ENCODE measurements at regions not wholly inside any gene's neighbourhood (a gene's known extent, or its start where the extent isn't known, plus 50 kb on each side); places are given as distances from the start of the nearest gene placed in this dataset.

- no peaks in the 10 kb centered on the region for H3K36me3 ChIP-seq (ENCODE audit: control insufficient read depth in 1 of 2, insufficient read depth in 2 of 2, low read length in 1 of 2)
- DNase-seq, result no peak
- H3K4me1 ChIP-seq (ENCODE audit: control insufficient read depth in 1 of 2, insufficient read depth in 2 of 2, low read length in 2 of 2), result no peaks in the 10 kb centered on the region
- no peak overlapping the region for H3K4me3 ChIP-seq (ENCODE audit: low read length in 2 of 2)
- intact Hi-C loops (cut with DNase I), result no loop called here
- no peak overlapping the region for H3K27ac ChIP-seq (ENCODE audit: low read depth in 1 of 2, low read length in 2 of 2)
- WGBS, 2 donors, result 87 to 95% methylated on average over 3 of the region's 3 CpGs
- H3K9me3 ChIP-seq (ENCODE audit: control insufficient read depth, low read length), result no peaks in the 10 kb centered on the region
- no peak for ATAC-seq (ENCODE audit: low FRiP score)
- no peaks in the 10 kb centered on the region for H3K27me3 ChIP-seq (ENCODE audit: control insufficient read depth in 1 of 2, insufficient read depth in 2 of 2, low read length in 1 of 2)
Observed at GRCh38 chr1:216855810-216856209, 132.6 kb upstream of the ESRRG start.

- H3K27me3 ChIP-seq (ENCODE audit: control insufficient read depth in 1 of 2, insufficient read depth in 2 of 2, low read length in 1 of 2), result no peaks in the 10 kb centered on the region
- ATAC-seq (ENCODE audit: low FRiP score) (no peak), DNase-seq (no peak)
- WGBS, 2 donors, result 76% methylated on average over 6 of the region's 6 CpGs
- no peak overlapping the region for H3K27ac ChIP-seq (ENCODE audit: low read depth in 1 of 2, low read length in 2 of 2)
- intact Hi-C loops (cut with DNase I), result no loop called here
- no peaks in the 10 kb centered on the region for H3K4me1 ChIP-seq (ENCODE audit: control insufficient read depth in 1 of 2, insufficient read depth in 2 of 2, low read length in 2 of 2)
- no peak overlapping the region for H3K4me3 ChIP-seq (ENCODE audit: low read length in 2 of 2)
- no peaks in the 10 kb centered on the region for H3K36me3 ChIP-seq (ENCODE audit: control insufficient read depth in 1 of 2, insufficient read depth in 2 of 2, low read length in 1 of 2)
- no peaks in the 10 kb centered on the region for H3K9me3 ChIP-seq (ENCODE audit: control insufficient read depth, low read length)
Observed at GRCh38 chr1:216854836-216855484, 131.7 kb upstream of the ESRRG start.

- 87 to 88% methylated on average over 2 of the region's 2 CpGs for WGBS, 2 donors
- Histone ChIP-seq H3K27me3 (ENCODE audit: control insufficient read depth in 1 of 2, insufficient read depth in 2 of 2, low read length in 1 of 2) (no peaks in the 10 kb centered on the region), H3K4me3 (ENCODE audit: low read length in 2 of 2) (no peak overlapping the region), H3K36me3 (ENCODE audit: control insufficient read depth in 1 of 2, insufficient read depth in 2 of 2, low read length in 1 of 2) (no peaks in the 10 kb centered on the region), H3K4me1 (ENCODE audit: control insufficient read depth in 1 of 2, insufficient read depth in 2 of 2, low read length in 2 of 2) (no peaks in the 10 kb centered on the region), H3K9me3 (ENCODE audit: control insufficient read depth, low read length) (no peaks in the 10 kb centered on the region), H3K27ac (ENCODE audit: low read depth in 1 of 2, low read length in 2 of 2) (no peak overlapping the region)
- ATAC-seq (ENCODE audit: low FRiP score), result no peak
- DNase-seq, result no peak
- intact Hi-C loops (cut with DNase I), result no loop called here
Observed at GRCh38 chr1:216851073-216851472, 127.8 kb upstream of the ESRRG start.

GRCh38 chr1:216849146-216849545 is 125.9 kb upstream of the ESRRG start:
- Histone ChIP-seq H3K9me3 (ENCODE audit: control insufficient read depth, low read length) (no peaks in the 10 kb centered on the region), H3K36me3 (ENCODE audit: control insufficient read depth in 1 of 2, insufficient read depth in 2 of 2, low read length in 1 of 2) (no peaks in the 10 kb centered on the region), H3K27ac (ENCODE audit: low read depth in 1 of 2, low read length in 2 of 2) (no peak overlapping the region), H3K4me3 (ENCODE audit: low read length in 2 of 2) (no peak overlapping the region), H3K27me3 (ENCODE audit: control insufficient read depth in 1 of 2, insufficient read depth in 2 of 2, low read length in 1 of 2) (peaks cover 0 to 1% of the 10 kb centered on the region in 2 donors), H3K4me1 (ENCODE audit: control insufficient read depth in 1 of 2, insufficient read depth in 2 of 2, low read length in 2 of 2) (no peaks in the 10 kb centered on the region)
- DNase-seq (no peak), ATAC-seq (ENCODE audit: low FRiP score) (no peak)
- intact Hi-C loops (cut with DNase I), result no loop called here
- 47 to 68% methylated on average over 4 of the region's 4 CpGs for WGBS, 2 donors

- ATAC-seq (ENCODE audit: low FRiP score) (no peak), DNase-seq (no peak)
- H3K27me3 ChIP-seq (ENCODE audit: control insufficient read depth in 1 of 2, insufficient read depth in 2 of 2, low read length in 1 of 2), result peaks cover 0 to 1% of the 10 kb centered on the region in 2 donors
- no peaks in the 10 kb centered on the region for H3K4me1 ChIP-seq (ENCODE audit: control insufficient read depth in 1 of 2, insufficient read depth in 2 of 2, low read length in 2 of 2)
- no peaks in the 10 kb centered on the region for H3K9me3 ChIP-seq (ENCODE audit: control insufficient read depth, low read length)
- 78% methylated on average over 6 of the region's 6 CpGs for WGBS, 2 donors
- intact Hi-C loops (cut with DNase I), result no loop called here
- H3K36me3 ChIP-seq (ENCODE audit: control insufficient read depth in 1 of 2, insufficient read depth in 2 of 2, low read length in 1 of 2), result no peaks in the 10 kb centered on the region
- H3K4me3 ChIP-seq (ENCODE audit: low read length in 2 of 2), result no peak overlapping the region
- no peak overlapping the region for H3K27ac ChIP-seq (ENCODE audit: low read depth in 1 of 2, low read length in 2 of 2)
Observed at GRCh38 chr1:216847397-216848036, 124.3 kb upstream of the ESRRG start.

- Histone ChIP-seq H3K9me3 (ENCODE audit: control insufficient read depth, low read length) (no peaks in the 10 kb centered on the region), H3K27ac (ENCODE audit: low read depth in 1 of 2, low read length in 2 of 2) (no peak overlapping the region), H3K36me3 (ENCODE audit: control insufficient read depth in 1 of 2, insufficient read depth in 2 of 2, low read length in 1 of 2) (no peaks in the 10 kb centered on the region), H3K27me3 (ENCODE audit: control insufficient read depth in 1 of 2, insufficient read depth in 2 of 2, low read length in 1 of 2) (peaks cover 0 to 1% of the 10 kb centered on the region in 2 donors), H3K4me1 (ENCODE audit: control insufficient read depth in 1 of 2, insufficient read depth in 2 of 2, low read length in 2 of 2) (no peaks in the 10 kb centered on the region), H3K4me3 (ENCODE audit: low read length in 2 of 2) (no peak overlapping the region)
- no peak for DNase-seq
- ATAC-seq (ENCODE audit: low FRiP score), result no peak
- intact Hi-C loops (cut with DNase I), result no loop called here
- WGBS, 2 donors, result 79 to 85% methylated on average over 4 of the region's 4 CpGs
Observed at GRCh38 chr1:216846339-216846738, 123.1 kb upstream of the ESRRG start.

GRCh38 chr1:216843409-216843808 is 120.2 kb upstream of the ESRRG start:
- no peak for ATAC-seq (ENCODE audit: low FRiP score)

GRCh38 chr1:216841165-216841564 is 117.9 kb upstream of the ESRRG start:
- Histone ChIP-seq H3K36me3 (ENCODE audit: control insufficient read depth in 1 of 2, insufficient read depth in 2 of 2, low read length in 1 of 2) (no peaks in the 10 kb centered on the region), H3K4me1 (ENCODE audit: control insufficient read depth in 1 of 2, insufficient read depth in 2 of 2, low read length in 2 of 2) (no peaks in the 10 kb centered on the region), H3K27me3 (ENCODE audit: control insufficient read depth in 1 of 2, insufficient read depth in 2 of 2, low read length in 1 of 2) (peaks cover 0 to 1% of the 10 kb centered on the region in 2 donors), H3K4me3 (ENCODE audit: low read length in 2 of 2) (no peak overlapping the region), H3K9me3 (ENCODE audit: control insufficient read depth, low read length) (no peaks in the 10 kb centered on the region), H3K27ac (ENCODE audit: low read depth in 1 of 2, low read length in 2 of 2) (no peak overlapping the region)
- DNase-seq (no peak), ATAC-seq (ENCODE audit: low FRiP score) (no peak)
- intact Hi-C loops (cut with DNase I), result no loop called here
- 59 to 64% methylated on average over 3 of the region's 3 CpGs for WGBS, 2 donors

More at GRCh38 chr1:216843409-216843808, 120.2 kb upstream of the ESRRG start:
- intact Hi-C loops (cut with DNase I), result no loop called here
- no peaks in the 10 kb centered on the region for H3K4me1 ChIP-seq (ENCODE audit: control insufficient read depth in 1 of 2, insufficient read depth in 2 of 2, low read length in 2 of 2)
- H3K36me3 ChIP-seq (ENCODE audit: control insufficient read depth in 1 of 2, insufficient read depth in 2 of 2, low read length in 1 of 2), result no peaks in the 10 kb centered on the region
- H3K27ac ChIP-seq (ENCODE audit: low read depth in 1 of 2, low read length in 2 of 2), result no peak overlapping the region
- H3K27me3 ChIP-seq (ENCODE audit: control insufficient read depth in 1 of 2, insufficient read depth in 2 of 2, low read length in 1 of 2), result peaks cover 0 to 1% of the 10 kb centered on the region in 2 donors
- no peak for DNase-seq
- H3K9me3 ChIP-seq (ENCODE audit: control insufficient read depth, low read length), result no peaks in the 10 kb centered on the region
- WGBS, 2 donors, result 94 to 95% methylated on average over 5 of the region's 5 CpGs
- H3K4me3 ChIP-seq (ENCODE audit: low read length in 2 of 2), result no peak overlapping the region

- no peak for ATAC-seq (ENCODE audit: low FRiP score)
- DNase-seq, result no peak
- intact Hi-C loops (cut with DNase I), result no loop called here
- WGBS, 2 donors, result 49 to 61% methylated on average over 3 of the region's 3 CpGs
- Histone ChIP-seq H3K4me1 (ENCODE audit: control insufficient read depth in 1 of 2, insufficient read depth in 2 of 2, low read length in 2 of 2) (no peaks in the 10 kb centered on the region), H3K27ac (ENCODE audit: low read depth in 1 of 2, low read length in 2 of 2) (no peak overlapping the region), H3K9me3 (ENCODE audit: control insufficient read depth, low read length) (no peaks in the 10 kb centered on the region), H3K27me3 (ENCODE audit: control insufficient read depth in 1 of 2, insufficient read depth in 2 of 2, low read length in 1 of 2) (no peaks in the 10 kb centered on the region), H3K4me3 (ENCODE audit: low read length in 2 of 2) (no peak overlapping the region), H3K36me3 (ENCODE audit: control insufficient read depth in 1 of 2, insufficient read depth in 2 of 2, low read length in 1 of 2) (no peaks in the 10 kb centered on the region)
Observed at GRCh38 chr1:216836316-216836715, 113.1 kb upstream of the ESRRG start.

Data from aorta (tissue), 5 donors.